HT1080 (cell line): ENCODE measurements at regions not wholly inside any gene's neighbourhood (a gene's known extent, or its start where the extent isn't known, plus 50 kb on each side); places are given as distances from the start of the nearest gene placed in this dataset.

Source experiments
- DNase-seq: peaks from one replicate; pipeline ENCODE4 v3.0.0-alpha.2; 2015; ENCODE audit warnings: low read depth

DNA sequence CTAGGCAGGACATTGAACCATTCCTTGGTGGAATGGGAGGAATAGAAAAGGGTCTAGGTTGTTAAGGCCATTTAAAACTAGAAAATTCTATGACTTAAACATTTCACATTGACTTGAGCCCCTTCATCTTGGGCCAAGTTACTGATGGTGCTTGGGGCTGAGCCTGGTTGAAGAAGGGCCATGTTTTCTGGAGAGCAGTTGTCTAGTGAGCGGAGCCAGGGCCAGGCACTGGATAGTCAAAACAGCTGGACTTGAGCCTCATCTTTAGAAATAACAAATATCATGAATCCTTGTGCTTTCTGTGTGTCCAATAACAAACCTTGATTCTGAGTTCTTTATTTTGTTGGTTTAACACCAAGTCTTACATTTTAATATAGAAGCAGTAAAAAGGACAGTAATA, 134.6 kb upstream of the TCF21 start:
- DNase-seq = no peak

- no peak for DNase-seq
These were observed 132.7 kb upstream of the TCF21 start for GRCh38 chr6:133756078-133756695.

DNA sequence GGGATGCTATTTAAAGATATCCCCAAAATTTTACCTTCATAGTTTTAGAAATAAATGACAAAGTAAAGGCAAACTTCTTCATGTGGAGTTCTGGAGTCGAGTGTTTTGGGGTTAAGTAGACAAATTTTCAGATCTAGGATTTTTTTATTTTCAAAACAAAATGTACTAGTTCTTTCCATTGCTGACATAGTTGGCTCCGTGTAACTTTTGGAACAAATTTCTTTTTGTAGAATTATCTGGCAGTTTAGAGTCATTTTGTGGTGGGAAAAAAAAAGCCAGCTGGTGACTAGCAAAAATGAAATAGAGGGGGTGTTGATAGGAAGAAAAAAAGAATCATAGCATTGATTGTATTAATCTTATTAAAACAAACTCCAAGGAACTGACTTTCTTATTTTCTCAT, 131.6 kb upstream of the TCF21 start:
- DNase-seq = no peak

- DNase-seq = no peak
These were observed 130.0 kb upstream of the TCF21 start for GRCh38 chr6:133758815-133759335.

DNA sequence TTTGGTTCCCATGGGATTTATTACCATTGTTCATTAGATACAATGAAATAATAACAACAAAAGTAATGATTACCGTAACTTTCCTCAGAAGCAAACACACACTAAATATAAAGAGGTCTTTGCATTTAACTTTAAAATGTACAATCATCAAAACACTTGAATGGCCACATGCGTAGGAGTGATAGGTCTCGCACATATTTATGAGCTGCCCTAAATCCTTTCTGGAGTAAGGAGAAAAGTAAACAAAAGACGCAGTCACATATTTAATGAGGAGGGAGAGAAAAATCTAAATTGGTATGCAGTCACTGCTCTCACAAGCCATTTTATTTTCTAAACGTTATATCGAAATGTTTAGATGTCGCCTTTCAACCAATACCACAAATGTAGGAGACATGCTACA, 129.4 kb upstream of the TCF21 start:
- DNase-seq = no peak

DNA sequence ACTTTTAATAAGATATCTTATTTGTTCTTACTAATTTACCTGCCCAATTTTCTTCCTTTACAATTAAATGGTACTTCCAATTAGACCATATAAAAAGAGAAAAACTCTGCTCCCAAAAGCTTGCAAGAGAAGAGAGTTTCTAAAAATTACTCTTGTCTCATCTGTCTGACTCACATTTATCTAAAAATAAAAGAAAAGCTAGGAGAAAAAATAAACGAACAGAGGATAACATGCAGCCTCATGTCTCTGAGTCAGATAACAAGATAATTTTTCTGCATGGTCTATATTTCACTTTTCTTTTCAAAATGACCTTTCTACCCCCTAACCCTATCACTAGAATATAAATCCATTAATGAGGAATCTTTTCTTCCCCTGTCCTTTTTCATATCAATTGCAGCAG, 127.2 kb upstream of the TCF21 start:
- peak; percentile 56 for DNase-seq

DNA sequence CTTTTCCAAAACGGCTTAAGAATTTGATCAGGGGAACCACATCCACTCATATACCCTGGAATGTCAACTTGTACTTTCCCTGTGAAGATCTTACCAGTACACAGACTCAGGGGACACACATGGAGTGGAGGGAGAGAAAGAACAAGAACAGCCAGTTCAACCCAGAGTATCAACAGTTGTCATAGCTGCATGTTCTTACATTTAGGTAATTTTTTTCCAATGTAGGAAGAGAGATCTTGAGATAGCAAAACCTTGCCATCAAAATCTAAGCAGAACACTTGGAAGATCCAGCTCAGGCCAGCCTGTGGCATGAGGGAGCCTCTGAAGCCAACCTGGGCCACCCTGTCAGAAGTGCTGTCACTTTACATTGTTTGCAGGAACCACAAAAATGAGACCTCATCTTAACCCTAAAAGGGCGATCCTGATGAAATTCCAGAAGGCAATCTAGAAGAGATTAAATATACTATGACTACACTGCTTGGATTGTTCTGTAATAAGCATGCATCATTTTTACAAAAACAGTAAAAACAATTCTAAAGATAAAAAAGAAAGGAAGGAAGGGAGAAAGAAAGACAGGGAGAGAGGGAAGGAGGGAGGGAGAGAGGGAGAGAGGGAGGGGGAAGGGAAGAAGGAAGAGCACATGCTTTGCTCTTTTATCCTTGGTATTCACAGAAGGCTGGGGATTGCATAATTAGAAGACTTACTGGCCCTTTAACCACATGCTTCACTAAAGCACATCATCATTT, 124.7 kb upstream of the TCF21 start:
- peak; percentile 14 for DNase-seq

- DNase-seq = no peak
These were observed 124.1 kb upstream of the TCF21 start for GRCh38 chr6:133764754-133765208.

- no peak for DNase-seq
These were observed 121.4 kb upstream of the TCF21 start for GRCh38 chr6:133767357-133767970.

DNA sequence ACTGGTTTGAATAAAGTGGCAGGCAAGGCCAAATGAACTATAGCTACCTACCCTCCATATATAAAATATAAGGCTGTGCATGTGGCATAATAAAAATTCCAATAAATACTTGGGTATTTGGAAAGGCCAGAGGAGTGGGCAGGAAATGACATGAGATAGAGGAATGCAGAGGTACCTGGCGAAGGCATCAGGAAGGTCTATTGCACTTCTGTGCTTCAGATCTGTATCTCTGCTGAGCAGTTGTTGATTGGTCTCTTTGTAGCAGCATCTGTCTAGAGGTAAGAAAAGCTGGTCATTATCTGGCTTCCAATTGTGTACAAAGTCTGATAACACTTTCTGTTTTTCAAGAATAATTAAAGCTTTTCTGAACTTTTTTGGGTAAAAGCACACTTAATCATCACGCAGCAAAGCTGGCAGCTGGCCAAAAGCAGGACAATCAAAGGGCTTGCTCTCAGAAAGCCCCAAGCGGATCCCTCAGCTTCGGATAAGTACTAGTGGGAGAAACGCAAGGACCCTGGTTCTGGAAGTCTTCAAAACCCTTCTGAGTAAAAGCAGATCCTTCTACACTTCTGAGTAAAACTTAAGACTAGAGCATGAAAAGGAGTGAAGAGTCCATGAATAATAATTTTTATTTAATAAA, 120.1 kb upstream of the TCF21 start:
- no peak for DNase-seq

GRCh38 chr6:133769463-133769862, 119.5 kb upstream of the TCF21 start:
- peak; percentile 36 for DNase-seq

DNA sequence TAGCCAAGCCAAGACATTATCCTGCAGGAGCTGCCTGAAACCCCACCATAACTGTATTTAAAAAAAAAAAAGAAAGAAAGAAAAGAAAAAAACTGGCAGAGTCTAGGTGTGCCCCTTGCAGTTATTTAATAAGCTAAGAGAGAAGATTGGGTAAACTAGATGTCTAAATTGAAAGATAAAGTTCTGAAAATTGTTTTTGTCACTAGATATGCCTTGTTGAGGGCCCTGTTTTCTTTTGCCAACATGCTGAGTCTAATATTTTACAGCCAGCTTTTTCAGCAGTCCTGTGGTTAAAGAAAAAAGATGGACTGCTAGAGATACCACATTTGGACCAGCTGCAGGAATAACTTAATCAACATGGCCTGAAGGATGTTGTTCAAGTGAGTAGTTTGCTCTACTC, 116.3 kb upstream of the TCF21 start:
- DNase-seq = no peak

DNA sequence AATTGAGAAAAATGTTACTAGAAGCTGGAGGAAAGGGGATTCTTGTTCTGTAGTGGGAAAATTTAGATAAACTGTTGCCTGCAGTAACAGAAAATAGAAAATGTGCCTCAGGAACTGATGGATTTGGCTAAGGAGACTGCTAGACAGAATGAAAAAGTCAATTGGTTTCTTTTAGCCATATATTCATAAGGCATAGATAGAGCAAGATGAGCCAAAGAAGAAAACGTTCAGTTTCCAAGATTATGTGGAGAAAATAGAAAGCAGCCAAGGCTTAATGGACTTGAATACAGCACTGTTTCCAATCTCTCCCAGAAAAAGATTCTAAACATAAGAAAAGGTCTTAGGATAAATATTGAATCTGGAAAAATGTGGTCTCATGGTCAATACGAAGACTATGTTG, 115.1 kb upstream of the TCF21 start:
- no peak for DNase-seq

- peak; percentile 86 for DNase-seq
These were observed 114.6 kb upstream of the TCF21 start for GRCh38 chr6:133774356-133774755.

GRCh38 chr6:133778414-133779130, 110.3 kb upstream of the TCF21 start:
- peak; percentile 62 for DNase-seq

GRCh38 chr6:133779916-133780695, 108.8 kb upstream of the TCF21 start:
- DNase-seq = no peak

DNA sequence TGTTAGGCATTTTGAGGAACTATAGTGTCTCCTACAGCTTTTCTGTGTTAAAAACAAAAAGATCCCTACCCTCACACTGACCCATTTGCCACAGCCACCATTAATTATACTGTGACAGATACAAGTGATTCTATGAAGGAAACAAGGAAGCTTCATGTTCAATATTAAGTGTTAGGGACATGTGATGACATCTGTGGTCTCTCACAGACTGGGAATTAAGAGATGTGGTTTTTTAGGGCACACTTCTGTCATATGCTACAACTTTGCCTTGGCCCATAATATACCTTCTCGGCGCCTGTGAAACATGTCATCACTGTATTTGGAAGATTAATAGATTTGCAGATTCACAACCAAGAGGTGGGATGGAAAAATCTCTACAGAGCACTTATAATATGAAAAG, 102.9 kb upstream of the TCF21 start:
- no peak for DNase-seq

- no peak for DNase-seq
These were observed 101.8 kb upstream of the TCF21 start for GRCh38 chr6:133787122-133787521.

DNA sequence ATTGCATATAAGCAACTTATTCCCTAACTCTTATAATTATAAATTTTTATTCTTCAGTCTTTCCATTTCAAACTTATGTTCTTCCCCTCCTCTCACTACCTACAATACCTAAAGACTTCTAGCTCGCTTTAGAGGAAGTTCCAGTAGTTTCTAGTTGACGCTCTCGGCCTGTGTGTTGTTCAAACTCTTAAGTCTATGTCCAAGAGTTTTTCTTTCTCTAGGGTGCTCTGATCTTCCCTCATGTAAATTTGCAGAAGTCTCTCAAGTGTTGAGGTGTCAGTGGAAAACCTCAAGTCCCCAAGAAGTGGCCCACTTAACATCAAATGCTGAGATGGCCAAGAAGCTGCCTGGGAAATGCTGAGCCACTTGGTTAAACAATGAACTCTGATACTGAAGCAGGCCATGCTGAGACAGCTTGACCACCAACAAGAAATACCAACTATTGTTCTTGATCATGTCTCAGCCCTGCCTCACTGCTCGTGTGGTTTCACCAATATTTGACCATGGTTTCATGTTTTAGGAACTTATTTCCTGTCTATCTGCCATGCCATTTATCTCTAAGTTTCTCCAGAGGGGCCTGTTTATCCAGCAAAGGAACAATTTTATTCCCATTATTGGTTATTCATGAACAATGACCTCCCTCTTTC, 100.9 kb upstream of the TCF21 start:
- no peak for DNase-seq

DNA sequence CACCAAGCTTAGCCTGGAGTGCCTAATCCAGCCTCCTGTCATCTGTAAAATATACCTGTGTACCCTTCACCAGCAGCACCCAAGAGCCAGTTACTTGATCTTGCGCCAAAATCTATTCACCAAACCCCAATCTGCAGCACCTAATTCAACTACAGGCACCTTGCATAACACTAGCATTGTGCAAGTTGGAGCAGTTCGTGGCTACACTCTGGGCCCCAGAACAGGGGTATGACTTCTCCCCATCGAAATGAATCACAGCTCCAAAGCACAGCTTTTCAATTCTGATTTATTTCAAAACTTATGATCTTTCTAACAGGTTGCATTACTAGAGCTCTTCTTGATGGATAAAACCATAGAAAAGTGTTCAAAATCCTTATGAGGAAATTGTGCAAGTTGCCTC, 100.4 kb upstream of the TCF21 start:
- DNase-seq = no peak
